Osteoblast (primary cell): ENCODE measurements at regions not wholly inside any gene's neighbourhood (a gene's known extent, or its start where the extent isn't known, plus 50 kb on each side); places are given as distances from the start of the nearest gene placed in this dataset. TPM values are rescaled to one million over a fixed set of nuclear protein-coding genes. Genes with fewer than 3 reads are reported as not detected.

ENCODE experiments used
- DNase-seq: peaks from one replicate; pipeline ENCODE4 v3.0.0; 2011; ENCODE audit warnings: low spot score, mixed read lengths; ENCODE audit not compliant: insufficient read length; ENCODE audit errors: missing footprints
- H2AFZ ChIP-seq: 2 replicates; pipeline ENCODE4 v1.6.0; 2011; ENCODE audit warnings: mild to moderate bottlenecking, low read length
- H3K27ac ChIP-seq: 2 replicates; pipeline ENCODE4 v1.5.1; 2011; ENCODE audit warnings: mild to moderate bottlenecking, low read depth, low read length, moderate library complexity
- H3K27me3 ChIP-seq: 2 replicates; pipeline ENCODE4 v1.6.0; 2012; ENCODE audit warnings: mild to moderate bottlenecking, control low read depth, inconsistent platforms, low read length, moderate library complexity; ENCODE audit not compliant: insufficient read depth
- H3K36me3 ChIP-seq: 2 replicates; pipeline ENCODE4 v1.5.1; 2011; ENCODE audit warnings: mild to moderate bottlenecking, low read length, control low read depth, moderate library complexity; ENCODE audit not compliant: insufficient read depth
- H3K4me1 ChIP-seq: 2 replicates; pipeline ENCODE4 v1.5.1; 2011; ENCODE audit warnings: mild to moderate bottlenecking, low read length, control low read depth, moderate library complexity; ENCODE audit not compliant: insufficient read depth
- H3K4me2 ChIP-seq: 2 replicates; pipeline ENCODE4 v1.6.0; 2011; ENCODE audit warnings: mild to moderate bottlenecking, low read length; ENCODE audit not compliant: insufficient read depth
- H3K4me3 ChIP-seq: fragments of 200-600 bp; sonication (generic); 3 replicates; pipeline ENCODE4 v1.5.1; 2012; ENCODE audit warnings: mild to moderate bottlenecking, low read length, inconsistent platforms; ENCODE audit not compliant: insufficient read depth
- H3K79me2 ChIP-seq: 2 replicates; pipeline ENCODE4 v1.6.0; 2012; ENCODE audit warnings: mild to moderate bottlenecking, low read length, control low read depth, inconsistent platforms; ENCODE audit not compliant: insufficient read depth
- H3K9me3 ChIP-seq: 2 replicates; pipeline ENCODE4 v1.5.1; 2011; ENCODE audit warnings: low read depth, low read length, control low read depth
- H4K20me1 ChIP-seq: 2 replicates; pipeline ENCODE4 v1.6.0; 2012; ENCODE audit warnings: mild to moderate bottlenecking, low read length, control low read depth; ENCODE audit not compliant: insufficient read depth
- small RNA-seq: library from RNA; depleted of rRNA; stranded (forward); fragments of <200 nt; gene quantifications from one replicate; pipeline ENCODE3, GENCODE V24; 2012
- TF ChIP-seq, protein P1 (sequence below): IDR thresholded peaks from 2 replicates; pipeline ENCODE4 v1.5.1; 2011; ENCODE audit warnings: mild to moderate bottlenecking, low read depth, low read length, moderate library complexity; ENCODE audit errors: extremely low read depth

DNA sequence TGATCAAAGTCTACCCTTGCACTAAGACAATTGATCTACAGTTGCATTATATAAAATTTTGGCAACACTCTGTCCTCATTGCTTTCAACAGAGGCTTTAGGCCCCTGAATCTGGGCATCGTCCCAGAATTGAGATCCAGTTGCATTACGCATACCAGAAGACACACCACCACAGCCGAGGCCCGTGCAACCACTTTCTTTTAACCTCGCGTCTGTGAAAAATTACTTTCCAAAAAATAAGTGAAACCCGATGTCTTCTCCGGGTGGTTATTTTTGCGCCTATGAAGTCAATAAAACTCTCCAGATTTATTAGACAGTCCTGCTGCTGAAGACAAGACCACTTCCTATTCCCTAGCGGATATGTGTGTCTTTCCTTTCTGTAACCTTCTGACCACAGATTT, 52.1 kb upstream of the NFIB start:
- H4K20me1 ChIP-seq = no peaks in the 10 kb centered on the region
- TF ChIP-seq, protein P1, sequence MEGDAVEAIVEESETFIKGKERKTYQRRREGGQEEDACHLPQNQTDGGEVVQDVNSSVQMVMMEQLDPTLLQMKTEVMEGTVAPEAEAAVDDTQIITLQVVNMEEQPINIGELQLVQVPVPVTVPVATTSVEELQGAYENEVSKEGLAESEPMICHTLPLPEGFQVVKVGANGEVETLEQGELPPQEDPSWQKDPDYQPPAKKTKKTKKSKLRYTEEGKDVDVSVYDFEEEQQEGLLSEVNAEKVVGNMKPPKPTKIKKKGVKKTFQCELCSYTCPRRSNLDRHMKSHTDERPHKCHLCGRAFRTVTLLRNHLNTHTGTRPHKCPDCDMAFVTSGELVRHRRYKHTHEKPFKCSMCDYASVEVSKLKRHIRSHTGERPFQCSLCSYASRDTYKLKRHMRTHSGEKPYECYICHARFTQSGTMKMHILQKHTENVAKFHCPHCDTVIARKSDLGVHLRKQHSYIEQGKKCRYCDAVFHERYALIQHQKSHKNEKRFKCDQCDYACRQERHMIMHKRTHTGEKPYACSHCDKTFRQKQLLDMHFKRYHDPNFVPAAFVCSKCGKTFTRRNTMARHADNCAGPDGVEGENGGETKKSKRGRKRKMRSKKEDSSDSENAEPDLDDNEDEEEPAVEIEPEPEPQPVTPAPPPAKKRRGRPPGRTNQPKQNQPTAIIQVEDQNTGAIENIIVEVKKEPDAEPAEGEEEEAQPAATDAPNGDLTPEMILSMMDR = no peak
- no peaks in the 10 kb centered on the region for H3K79me2 ChIP-seq
- peak overlapping the region; percentile 89 for H3K27ac ChIP-seq
- peaks cover 3% of the 10 kb centered on the region for H3K27me3 ChIP-seq
- H2AFZ ChIP-seq = no peak overlapping the region
- peak overlapping the region; percentile 72 for H3K4me2 ChIP-seq
- H3K9me3 ChIP-seq = no peaks in the 10 kb centered on the region
- DNase-seq = peak; percentile 45
- peak overlapping the region; percentile 51 for H3K4me3 ChIP-seq
- H3K36me3 ChIP-seq = no peaks in the 10 kb centered on the region
- H3K4me1 ChIP-seq = peaks cover 35% of the 10 kb centered on the region

DNA sequence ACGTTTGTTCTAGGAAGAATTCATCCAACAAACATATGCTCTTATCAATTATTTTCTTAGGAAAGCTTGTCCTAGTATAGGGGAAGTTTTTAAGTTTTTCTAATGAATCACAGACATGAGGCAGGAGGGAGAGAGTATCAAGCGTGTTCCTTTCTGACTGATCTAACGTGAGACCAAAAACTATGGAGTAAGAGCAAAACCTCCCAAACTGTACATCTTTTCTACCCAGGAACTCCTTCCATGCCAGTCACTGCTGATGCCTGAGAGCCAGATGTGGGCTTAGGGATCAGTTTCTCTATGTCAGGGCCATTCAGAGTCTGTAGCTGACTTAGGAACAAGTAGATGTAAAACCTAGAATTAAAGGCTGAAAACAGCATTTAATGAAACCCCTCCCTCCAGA, 51.7 kb upstream of the NFIB start:
- peaks cover 3% of the 10 kb centered on the region for H3K27me3 ChIP-seq
- peaks cover 39% of the 10 kb centered on the region for H3K4me1 ChIP-seq
- H3K27ac ChIP-seq = peak overlapping the region; percentile 89
- H4K20me1 ChIP-seq = no peaks in the 10 kb centered on the region
- H3K9me3 ChIP-seq = no peaks in the 10 kb centered on the region
- H2AFZ ChIP-seq = no peak overlapping the region
- H3K4me2 ChIP-seq = peak overlapping the region; percentile 72
- H3K36me3 ChIP-seq = no peaks in the 10 kb centered on the region
- no peak for DNase-seq
- TF ChIP-seq, protein P1 = no peak
- peak overlapping the region; percentile 51 for H3K4me3 ChIP-seq
- H3K79me2 ChIP-seq = no peaks in the 10 kb centered on the region

Small RNAs in the stretch of these regions (small RNA-seq; reads per million reads assigned to genes)
- gene AL159169.1 = not detected
